NCI-H2171 treated with DMSO at 0.1 percent for 48 hours (cell line): ENCODE measurements at regions not wholly inside any gene's neighbourhood (a gene's known extent, or its start where the extent isn't known, plus 50 kb on each side); places are given as distances from the start of the nearest gene placed in this dataset.

Source experiments
- DNase-seq: peaks from one replicate; lab custom pipeline; 2025; lab: John Stamatoyannopoulos, UW

DNA sequence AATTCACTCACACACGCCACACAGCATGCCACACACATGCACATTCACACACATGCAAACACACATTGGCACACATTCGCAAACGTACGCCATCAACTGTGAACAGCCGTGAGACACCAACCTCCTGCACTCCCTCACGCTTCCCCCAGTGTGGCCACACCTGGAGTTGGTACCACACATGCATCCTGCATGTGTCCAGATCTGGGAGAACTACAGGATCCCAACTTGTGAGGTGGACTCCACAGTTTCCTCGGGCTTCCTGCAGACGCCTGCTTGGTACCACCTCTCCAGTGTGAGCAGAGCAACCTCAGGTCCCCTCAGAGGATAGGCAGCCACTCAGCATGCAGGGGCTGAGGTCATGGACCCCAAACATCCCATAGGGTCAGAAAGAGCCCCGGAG lies 239.0 kb downstream of the EIPR1 start:
- DNase-seq, result no peak

DNA sequence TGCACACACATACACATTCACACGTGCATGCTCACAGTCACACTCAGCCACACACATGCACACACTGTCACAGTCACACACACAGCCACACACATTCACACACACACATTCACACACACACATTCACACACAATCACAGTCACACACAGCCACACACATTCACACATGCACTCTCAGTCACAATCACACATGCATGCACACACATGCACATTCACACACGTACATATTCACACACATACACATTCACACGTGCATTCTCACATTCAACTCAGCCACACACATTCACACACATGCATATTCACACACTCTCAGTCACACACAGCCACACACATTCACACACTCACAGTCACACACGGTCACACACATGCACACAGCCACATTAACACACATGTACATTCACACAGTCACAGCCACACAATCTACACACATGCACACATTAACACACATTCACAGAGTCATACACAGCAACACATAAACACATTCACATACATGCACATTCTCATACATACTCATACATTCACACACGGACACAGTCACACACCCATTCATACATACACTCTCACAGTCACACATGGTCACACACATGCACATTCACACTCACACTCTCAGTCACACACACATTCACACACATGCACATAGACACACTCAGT lies 239.8 kb downstream of the EIPR1 start:
- no peak for DNase-seq

DNA sequence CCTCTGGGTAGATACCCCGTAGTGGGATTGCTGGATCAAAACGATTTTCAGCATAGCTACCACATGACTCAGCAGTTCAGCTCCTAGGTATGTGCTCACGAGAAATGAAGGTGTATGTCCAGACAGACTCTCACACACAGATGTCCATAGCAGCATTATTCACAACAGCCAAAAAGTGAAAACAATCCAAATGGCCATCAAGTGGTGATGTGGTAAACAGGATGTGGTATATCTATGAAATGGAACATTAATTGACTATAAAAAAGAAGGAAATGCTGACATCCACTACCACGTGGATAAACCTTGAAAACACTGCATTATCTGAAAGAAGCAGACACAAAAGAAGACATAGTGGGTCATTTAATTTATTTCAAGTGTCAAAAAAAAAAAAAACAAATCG lies 241.9 kb downstream of the EIPR1 start:
- no peak for DNase-seq

DNA sequence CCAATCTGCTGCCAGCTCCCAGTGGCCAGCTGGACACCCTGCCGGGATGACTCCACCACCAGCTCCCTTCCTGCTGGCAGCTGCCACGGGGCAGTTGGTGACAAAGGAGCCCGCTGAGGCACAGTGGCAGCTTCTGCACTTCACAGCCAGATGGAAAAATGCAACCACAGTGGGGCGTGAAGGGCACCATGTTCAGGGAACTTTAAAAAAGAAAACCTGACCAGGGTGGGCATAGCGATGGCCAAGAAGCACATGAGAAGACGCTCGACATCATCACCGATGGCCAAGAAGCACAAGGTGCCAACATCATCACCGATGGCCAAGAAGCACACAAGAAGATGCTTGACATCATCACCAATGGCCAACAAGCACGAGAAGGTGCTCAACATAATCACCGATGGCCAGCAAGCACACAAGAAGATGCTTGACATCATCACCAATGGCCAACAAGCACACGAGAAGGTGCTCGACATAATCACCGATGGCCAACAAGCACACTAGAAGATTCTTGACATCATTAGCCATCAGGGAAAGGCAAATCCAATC lies 243.5 kb downstream of the EIPR1 start:
- no peak for DNase-seq

DNA sequence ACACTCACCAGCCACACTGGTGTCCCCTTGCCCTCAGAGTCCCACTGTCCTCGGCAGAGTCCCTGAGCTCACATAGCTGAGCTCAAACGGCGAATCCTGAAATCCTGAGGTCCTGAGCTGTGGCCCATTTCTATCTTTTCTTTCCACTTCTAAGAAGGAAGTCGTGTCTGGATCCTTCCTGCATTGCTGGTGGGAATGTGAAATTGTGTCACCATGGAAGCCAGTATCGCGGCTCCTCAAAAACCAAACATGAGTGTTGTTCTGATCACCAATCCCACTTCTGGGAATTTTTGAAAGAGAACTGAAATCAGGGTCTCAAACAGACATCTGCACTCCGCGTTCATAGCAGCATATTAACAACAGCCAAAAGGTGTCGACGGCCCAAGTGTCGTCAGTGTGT lies 244.7 kb downstream of the EIPR1 start:
- DNase-seq, result no peak

DNA sequence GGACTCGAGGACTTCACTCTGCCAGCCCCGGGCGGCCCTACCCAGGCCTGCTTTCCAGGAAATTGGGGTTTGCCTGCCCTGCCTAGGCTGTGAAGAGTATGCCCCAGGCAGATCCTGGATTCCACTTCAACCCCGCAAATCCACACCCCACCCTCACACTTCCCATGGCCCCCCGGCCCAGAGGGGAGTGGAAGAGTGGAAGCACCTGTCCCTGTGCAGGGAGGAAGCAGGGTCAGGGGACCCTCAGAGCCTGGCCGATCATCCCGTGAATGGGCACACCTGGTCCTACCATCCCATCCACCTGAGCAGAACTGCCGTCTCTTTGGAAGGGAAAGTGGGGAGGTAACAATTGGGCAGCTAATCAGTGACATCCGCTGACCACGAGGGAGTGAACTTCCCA lies 245.2 kb downstream of the EIPR1 start:
- DNase-seq, result no peak

DNA sequence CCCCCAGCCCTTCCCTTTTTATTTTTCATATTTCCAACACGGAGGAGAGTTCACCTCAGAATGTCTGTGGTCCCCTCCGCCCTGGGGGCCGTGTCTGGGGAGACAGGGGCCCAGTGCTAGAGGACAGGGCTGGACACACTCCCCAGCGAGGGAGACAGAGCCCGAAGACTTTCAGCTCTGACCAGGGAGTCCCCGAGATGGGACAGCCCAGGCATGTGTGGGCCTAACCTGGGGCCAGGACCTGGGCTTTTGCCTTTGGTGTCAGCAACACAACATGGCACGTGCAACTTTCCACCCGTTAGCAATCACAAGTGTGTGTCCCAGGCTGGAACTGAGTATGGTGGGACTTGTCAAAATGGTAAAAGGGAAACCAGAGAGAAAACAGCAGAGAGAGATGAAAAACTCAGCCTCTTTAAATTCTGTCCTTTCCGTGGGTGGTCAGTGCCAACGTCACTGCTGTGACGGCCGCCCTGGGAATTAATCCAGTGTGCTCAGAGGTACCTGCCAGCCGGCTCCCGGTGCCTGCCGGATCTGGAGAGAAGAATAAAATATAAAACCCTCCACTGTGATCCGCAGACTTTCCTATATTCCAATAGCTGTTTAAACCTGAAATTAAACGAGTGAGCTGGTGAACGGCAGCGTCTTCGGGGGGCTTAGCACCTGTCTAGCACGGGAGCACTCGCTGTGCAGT lies 245.8 kb downstream of the EIPR1 start:
- DNase-seq, result no peak

DNA sequence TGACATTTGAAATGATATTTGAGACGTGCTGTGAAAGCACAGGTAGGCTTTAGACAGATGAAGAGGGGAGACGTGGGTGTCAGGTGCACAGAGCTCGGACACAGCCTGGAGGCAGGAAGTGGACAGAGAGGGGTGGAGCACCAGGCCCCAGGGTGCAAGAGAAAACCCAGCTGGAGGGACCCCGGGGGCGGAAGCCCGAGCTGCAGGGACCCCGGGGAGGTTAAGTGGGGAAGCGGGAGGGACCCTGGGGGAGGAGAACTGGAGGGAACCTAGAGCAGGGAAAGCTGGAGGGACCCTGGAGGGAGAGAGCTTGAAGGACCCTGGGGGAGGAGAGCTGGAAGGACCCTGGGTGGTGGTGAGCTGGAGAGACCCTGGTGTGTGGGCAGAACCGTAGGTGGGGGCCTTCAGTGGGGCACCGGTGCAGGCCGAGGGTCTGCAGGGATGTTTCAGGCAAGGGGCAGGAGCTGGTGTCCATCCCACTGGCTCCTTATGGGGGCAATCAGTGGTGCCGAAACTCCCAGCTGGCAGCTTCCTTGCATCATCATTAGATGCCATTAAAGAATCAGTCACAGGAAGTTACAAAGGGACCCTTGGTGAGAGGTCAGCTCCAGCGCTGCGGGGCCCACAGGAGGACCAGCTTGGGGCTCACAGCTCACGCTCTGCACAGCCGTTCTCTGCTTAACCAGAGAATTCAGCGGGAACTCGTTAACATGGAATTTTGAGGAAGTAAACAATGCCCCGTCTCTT lies 246.6 kb downstream of the EIPR1 start:
- DNase-seq, result no peak

DNA sequence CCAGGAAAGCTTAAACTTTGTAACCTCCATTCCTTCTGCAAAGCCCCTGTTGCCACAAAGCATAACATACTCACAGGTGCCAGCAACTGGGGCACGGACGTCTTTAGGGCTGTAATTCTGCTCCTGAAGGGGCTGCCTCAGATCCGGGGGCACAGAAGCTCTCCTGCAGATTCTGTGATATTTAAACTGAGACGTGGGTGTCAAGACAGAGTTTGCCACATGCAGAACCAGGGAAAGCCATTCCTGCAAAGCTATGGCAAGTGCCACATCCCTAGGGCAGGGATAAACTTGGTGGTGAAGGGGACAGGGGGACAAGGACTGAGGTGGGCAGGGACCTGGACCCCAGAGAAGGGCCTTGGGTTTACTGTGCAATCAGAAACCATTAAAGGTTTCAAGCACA lies 247.2 kb downstream of the EIPR1 start:
- no peak for DNase-seq

DNA sequence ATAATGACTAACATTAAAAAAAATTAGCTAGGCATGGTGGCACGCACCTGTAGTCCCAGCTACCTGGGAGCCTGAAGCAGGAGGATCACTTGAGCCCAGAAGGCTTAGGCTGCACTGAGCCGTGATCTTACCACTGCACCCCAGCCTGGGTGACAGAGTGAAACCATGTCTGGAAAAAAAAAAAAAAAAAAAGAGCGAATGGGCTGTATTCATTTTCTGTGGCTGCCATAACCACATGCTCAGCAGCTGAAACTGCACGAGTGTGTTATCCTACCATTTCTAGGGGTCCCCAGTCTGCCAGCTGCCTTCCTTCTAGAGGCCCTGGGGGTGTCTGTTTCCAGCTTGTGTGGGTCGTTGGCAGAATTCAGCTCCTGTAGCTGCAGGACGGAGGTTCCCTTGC lies 247.8 kb downstream of the EIPR1 start:
- no peak for DNase-seq

DNA sequence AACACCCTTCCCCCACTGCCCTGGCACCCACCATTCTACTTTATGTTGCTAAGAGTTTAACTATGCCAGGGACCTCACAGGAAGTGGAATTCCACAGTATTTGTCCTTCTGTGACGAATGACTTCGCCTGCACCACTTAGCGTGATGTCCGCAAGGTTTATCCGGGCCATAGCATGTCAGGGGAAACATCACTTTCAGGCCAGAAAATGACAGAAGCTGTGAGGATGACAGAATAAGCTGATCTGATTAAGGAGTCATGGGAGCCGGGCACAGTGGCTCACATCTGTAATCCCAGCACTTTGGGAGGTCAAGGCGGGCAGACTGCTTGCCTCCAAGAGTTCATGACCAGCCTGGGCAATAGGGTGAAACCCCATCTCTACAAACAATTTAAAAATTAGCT lies 248.8 kb downstream of the EIPR1 start:
- DNase-seq, result no peak

DNA sequence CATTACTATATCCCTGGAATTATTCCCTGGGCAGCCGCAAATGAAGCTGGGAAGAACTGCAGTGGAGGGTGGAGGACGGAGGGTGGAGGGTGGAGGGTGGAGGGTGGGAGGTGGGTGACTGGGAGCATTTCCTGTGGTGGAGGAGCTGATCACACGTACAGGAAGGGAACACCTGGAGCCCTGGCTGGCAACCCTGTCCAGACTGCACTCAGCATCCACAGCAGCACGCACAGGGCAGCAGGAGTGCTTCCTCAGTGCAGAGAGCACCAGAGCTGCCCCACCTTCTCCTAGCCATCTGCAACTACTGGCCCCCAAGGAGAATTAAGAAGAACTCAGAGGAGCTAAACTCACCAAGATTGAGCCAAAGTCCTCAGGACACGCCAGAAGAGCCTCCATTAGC lies 249.9 kb downstream of the EIPR1 start:
- DNase-seq, result peak; percentile 93

DNA sequence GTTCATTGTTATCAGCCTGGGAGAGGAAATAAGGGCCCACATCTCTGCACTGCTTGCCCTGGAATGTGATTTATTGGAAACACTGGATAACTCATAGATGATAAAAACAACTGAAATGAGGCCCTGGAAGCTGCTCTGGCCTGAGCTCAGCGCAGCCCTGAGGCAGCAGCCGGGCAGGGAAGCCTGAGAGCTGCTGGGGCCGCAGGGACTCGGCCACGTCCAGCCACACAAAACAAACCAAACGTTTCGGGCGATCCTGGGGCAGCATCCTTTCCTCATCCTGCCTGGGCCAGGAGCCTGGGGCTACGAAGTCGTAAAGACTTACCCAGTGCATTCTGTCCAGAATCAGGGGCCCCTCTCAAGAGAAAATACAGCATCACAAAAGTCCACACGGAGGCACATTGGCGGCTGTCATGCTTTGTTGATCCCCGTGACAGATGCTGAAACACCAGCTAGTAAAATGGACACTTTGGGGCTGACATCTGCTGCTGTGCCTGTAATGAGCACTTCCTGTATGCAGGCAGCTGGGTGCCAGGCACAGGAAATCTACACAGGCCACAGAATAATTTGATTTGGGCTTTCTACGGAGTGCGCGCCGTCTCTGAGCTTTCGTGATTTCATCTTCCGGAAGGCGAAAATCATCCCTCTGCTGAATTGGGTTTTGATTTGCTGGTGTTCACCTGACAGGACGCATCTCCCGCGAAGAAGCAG lies 250.6 kb downstream of the EIPR1 start:
- peak; percentile 91 for DNase-seq

DNA sequence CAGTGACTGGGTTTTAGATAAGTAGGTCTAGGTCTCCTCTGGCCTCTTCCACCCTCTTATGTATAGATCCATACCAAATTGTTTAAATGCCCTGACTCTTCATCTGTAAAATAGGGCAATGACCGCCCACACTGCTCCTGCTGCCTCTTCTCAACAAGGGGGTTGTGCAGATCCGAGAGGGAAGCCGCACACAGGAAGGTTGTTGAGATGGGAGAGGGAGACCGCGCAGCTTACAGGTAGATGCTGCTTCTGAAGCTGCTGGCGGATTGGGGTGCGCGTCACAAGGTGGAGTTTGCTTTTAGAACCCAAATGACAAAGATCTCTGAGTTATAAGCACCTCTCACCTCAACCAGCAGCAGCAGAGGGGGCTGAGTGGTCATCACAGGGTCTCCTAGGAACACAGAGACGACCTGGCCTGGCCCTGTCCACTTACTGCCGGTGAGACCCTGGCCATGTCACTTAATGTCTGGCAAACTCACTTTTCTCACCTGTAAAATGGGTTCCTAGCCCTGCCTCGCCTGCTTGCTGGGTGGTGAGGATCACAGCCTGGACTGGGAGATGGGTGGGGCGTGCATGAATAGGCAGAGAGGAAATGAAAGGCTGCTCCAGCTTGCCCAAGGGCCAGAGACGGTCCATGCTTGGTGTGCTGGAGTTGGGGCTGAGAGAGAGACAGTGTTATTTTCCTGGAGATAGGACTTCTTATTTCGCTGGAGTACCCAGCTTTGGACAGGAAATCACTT lies 251.3 kb downstream of the EIPR1 start:
- no peak for DNase-seq

DNA sequence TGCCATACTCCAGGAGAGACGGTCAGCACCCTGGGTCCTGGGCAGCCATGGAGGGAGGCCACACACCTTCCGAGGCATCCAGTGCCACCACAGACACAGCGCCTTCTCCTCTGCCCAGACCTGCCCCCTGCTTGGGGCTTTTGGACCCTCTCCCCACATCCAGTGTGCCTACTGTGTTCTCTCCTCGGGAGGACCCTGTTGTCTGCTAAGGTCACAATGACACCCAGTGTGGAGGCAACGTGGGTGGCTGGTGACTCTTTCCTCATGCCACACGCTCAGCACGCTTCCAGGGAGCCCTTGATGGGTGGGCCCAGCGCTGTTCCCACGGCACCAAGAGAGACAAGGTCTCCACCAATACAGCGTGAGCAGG lies 251.9 kb downstream of the EIPR1 start:
- no peak for DNase-seq

DNA sequence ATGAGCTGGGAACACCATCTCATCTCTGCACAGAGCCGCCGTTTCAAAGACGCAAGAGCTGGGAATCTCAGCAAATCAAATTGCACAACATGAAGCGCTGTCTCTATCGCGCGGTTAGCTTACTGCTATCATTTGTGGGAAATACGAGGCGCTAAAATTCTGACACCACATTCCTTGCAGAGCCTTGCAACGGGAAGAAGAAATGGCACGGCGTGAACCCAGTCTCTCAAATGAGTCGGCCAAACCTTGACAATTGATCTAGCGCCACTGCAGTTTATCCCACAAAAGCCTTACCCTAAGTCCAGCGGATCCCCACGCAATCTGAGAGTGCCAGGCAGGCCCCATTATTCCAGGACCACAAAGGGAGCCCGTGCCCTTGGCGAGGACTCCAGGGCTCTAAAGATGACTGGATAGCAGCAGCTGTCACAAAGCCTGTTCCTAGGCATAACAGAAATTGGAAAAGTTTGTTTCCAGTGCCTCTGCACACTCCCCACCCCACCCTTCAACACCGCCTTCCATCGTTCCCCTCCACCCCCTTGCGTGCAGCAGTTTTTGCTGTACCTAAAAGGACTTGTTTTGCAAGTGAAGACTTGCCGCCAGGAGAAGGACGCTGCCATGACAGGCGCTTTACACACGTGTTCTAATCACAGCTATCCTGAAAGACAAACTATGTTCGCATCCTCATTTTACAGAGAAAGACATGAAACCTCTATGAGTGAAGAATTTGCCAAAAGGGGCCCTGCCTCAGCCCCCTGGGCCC lies 252.4 kb downstream of the EIPR1 start:
- DNase-seq, result no peak

DNA sequence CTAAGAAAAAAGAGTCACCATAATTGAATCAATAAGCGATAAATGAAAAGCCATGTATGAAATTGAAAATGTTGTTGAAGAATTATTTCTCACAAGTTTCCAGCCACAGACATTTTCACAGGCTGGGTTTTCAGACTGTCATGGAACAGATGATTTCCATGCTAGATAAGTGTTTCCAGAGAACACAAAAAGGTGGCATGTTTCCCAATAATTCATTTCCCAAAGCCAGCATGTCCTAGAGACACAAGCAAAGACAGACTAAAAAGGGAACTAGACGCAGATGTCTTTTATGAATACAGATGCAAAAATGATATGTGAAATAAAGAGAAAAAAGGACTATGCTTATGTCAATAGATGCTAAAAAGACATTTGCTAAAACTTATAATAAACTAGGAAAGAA lies 255.1 kb downstream of the EIPR1 start:
- DNase-seq, result no peak

DNA sequence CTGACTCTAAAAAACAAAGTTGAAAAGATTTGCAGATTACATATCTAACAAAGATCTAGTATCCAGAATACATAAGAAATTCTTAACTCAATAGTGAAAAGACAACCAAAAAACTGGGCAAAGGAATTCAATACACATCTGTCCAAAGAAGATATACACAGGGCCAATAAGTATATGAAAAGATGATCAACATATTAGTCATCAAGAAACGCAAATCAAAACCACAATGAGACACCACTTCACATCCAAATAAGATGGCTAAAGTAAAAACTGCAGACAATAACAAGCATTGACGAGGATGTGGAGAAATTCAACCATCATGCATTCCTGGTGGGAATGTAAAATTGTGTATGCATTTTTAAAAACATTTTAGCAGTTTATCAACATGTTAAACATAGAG lies 256.0 kb downstream of the EIPR1 start:
- no peak for DNase-seq

DNA sequence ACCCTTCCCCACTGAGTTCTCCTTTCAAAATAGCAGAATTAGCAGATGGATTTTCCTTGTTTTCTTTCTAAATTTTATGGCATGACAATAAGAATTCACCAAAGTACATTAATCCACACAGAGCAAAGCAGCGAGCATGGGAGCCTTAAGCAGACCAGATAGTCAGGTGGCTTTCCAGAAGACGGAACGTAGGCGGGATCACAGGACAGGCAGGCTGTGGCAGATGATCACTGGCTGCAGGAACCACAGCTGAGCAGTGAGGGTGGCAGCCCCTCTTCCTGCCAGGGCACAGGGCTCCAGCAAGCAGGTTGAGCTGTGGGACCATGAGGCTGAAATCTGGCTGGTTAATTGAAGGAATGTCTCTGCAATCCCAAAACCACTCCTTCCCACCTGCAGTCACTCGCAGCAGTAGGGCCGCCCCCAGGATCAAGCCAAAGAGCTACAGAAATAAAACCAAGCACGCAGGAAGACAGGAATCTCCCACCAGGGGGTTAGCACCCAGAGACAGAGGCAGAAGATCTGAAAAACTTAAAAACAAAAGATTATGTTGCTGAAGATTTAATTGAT lies 259.9 kb downstream of the EIPR1 start:
- no peak for DNase-seq

DNA sequence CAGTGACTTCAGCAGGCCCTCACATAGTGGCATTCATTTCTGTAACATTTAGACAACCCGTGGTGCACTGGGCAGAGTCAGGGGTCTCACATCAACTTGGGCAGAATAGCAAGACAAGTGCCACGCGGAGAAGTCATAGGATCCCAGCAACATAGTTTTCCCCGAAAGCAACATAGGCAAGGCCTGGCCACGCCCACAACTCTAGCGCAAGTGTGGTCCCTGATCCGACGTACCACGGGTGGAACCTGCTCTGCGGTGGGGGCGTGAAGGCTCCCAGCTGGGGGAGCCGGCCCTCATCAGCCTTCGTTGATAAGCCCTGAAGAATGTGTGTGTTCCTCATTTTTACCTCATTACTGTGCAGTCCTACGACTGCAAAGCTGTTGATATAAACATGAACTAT lies 261.2 kb downstream of the EIPR1 start:
- no peak for DNase-seq
